Jurkat, Clone E6-1 (cell line): ENCODE measurements at regions not wholly inside any gene's neighbourhood (a gene's known extent, or its start where the extent isn't known, plus 50 kb on each side); places are given as distances from the start of the nearest gene placed in this dataset.

Source experiments
- DNase-seq: peaks from one replicate; pipeline ENCODE4 v3.0.0-alpha.2; 2011; ENCODE audit warnings: low read depth, low spot score
- H3K4me3 ChIP-seq: 2 replicates; pipeline ENCODE4 v1.5.1; 2011; ENCODE audit warnings: mild to moderate bottlenecking, low read length, control low read depth, moderate library complexity

GRCh38 chr9:91143162-91143561 is 218.6 kb downstream of the AUH start:
- DNase-seq, result no peak

GRCh38 chr9:91143642-91144041 is 218.1 kb downstream of the AUH start:
- DNase-seq, result no peak
- H3K4me3 ChIP-seq, result no peak overlapping the region

More at GRCh38 chr9:91143162-91143561, 218.6 kb downstream of the AUH start:
- H3K4me3 ChIP-seq, result no peak overlapping the region

GRCh38 chr9:91144769-91145168 is 216.9 kb downstream of the AUH start:
- H3K4me3 ChIP-seq, result no peak overlapping the region
- no peak for DNase-seq

GRCh38 chr9:91145496-91145895 is 216.2 kb downstream of the AUH start:
- H3K4me3 ChIP-seq, result no peak overlapping the region
- no peak for DNase-seq

GRCh38 chr9:91146391-91147019 is 215.2 kb downstream of the AUH start:
- DNase-seq, result no peak
- H3K4me3 ChIP-seq, result no peak overlapping the region

- no peak for DNase-seq
- no peak overlapping the region for H3K4me3 ChIP-seq
Observed at GRCh38 chr9:91147079-91147708, 214.5 kb downstream of the AUH start.

GRCh38 chr9:91148306-91148705 is 213.4 kb downstream of the AUH start:
- no peak for DNase-seq

GRCh38 chr9:91150273-91150997 is 211.3 kb downstream of the AUH start:
- no peak for DNase-seq
- H3K4me3 ChIP-seq, result no peak overlapping the region

More at GRCh38 chr9:91148306-91148705, 213.4 kb downstream of the AUH start:
- no peak overlapping the region for H3K4me3 ChIP-seq

- H3K4me3 ChIP-seq, result no peak overlapping the region; the same call in 1 of the 2 replicates
- DNase-seq, result peak; percentile 99
Observed at GRCh38 chr9:91150998-91151717, 210.6 kb downstream of the AUH start.

GRCh38 chr9:91151718-91152095 is 210.0 kb downstream of the AUH start:
- H3K4me3 ChIP-seq, result no peak overlapping the region
- no peak for DNase-seq

GRCh38 chr9:91154686-91155085 is 207.0 kb downstream of the AUH start:
- DNase-seq, result no peak
- no peak overlapping the region for H3K4me3 ChIP-seq

GRCh38 chr9:91155181-91155580 is 206.5 kb downstream of the AUH start:
- no peak for DNase-seq
- H3K4me3 ChIP-seq, result no peak overlapping the region

- peak; percentile 64 for DNase-seq
- H3K4me3 ChIP-seq, result no peak overlapping the region
Observed at GRCh38 chr9:91155746-91156376, 205.9 kb downstream of the AUH start.

- no peak overlapping the region for H3K4me3 ChIP-seq
- no peak for DNase-seq
Observed at GRCh38 chr9:91156451-91157234, 205.1 kb downstream of the AUH start.

- no peak for DNase-seq
Observed at GRCh38 chr9:91157883-91158282, 203.8 kb downstream of the AUH start.

GRCh38 chr9:91158286-91158685 is 203.4 kb downstream of the AUH start:
- no peak for DNase-seq
- no peak overlapping the region for H3K4me3 ChIP-seq

More at GRCh38 chr9:91157883-91158282, 203.8 kb downstream of the AUH start:
- no peak overlapping the region for H3K4me3 ChIP-seq

GRCh38 chr9:91158946-91159345 is 202.8 kb downstream of the AUH start:
- H3K4me3 ChIP-seq, result no peak overlapping the region
- DNase-seq, result no peak

GRCh38 chr9:91159664-91160121 is 202.0 kb downstream of the AUH start:
- DNase-seq, result no peak
- no peak overlapping the region for H3K4me3 ChIP-seq
